ENCODE measurements at regions not wholly inside any gene's neighbourhood (a gene's known extent, or its start where the extent isn't known, plus 50 kb on each side); places are given as distances from the start of the nearest gene placed in this dataset.

DNA sequence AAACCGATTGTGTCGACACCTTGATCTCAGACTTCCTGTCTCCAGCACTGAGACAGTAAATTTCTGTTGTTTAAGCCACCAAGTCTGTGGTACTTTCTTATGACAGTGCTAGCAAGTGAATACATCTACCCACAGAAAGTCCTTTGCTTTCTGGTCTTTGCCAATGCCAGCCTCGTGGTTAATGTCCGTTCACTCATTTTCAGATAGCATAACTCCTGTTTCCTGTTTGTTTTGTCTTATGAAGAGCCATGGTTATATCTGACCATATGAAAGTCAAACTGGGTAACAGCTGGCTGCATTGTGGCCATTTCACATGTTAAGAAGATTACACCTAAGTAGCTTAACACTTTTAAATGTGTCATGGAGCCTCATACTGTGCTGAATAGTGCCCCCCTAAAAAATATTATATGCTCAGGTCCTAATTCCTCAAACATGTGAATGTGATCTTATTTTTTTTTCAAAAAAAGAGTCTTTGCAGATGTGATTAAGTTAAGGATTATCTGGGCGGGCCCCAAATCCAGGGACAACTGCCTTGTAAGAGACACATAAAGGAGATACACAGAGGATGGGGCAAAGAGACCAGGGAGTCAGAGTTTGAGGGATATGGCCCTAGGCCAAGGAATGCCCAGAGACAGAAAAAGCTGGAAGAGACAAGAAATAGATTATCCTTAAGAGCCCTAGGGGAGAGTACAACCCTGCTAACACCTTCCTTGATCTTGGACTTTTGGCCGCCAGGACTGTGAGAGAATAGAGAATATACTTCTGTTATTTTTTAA lies 118.0 kb downstream of the KCNE4 start:
- no peak overlapping the region for H3K27ac ChIP-seq
- TF ChIP-seq, protein P1, sequence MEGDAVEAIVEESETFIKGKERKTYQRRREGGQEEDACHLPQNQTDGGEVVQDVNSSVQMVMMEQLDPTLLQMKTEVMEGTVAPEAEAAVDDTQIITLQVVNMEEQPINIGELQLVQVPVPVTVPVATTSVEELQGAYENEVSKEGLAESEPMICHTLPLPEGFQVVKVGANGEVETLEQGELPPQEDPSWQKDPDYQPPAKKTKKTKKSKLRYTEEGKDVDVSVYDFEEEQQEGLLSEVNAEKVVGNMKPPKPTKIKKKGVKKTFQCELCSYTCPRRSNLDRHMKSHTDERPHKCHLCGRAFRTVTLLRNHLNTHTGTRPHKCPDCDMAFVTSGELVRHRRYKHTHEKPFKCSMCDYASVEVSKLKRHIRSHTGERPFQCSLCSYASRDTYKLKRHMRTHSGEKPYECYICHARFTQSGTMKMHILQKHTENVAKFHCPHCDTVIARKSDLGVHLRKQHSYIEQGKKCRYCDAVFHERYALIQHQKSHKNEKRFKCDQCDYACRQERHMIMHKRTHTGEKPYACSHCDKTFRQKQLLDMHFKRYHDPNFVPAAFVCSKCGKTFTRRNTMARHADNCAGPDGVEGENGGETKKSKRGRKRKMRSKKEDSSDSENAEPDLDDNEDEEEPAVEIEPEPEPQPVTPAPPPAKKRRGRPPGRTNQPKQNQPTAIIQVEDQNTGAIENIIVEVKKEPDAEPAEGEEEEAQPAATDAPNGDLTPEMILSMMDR (IDR thresholded peaks at IDR 0.05) = no peak
- TF ChIP-seq POLR2AphosphoS5 (IDR thresholded peaks at IDR 0.05) = no peak
- TF ChIP-seq POLR2A (IDR thresholded peaks at IDR 0.05) = no peak
- no peak for TF ChIP-seq EP300 (IDR thresholded peaks at IDR 0.05)
- H3K4me1 ChIP-seq = no peaks in the 10 kb centered on the region
- no peaks in the 10 kb centered on the region for H3K9me3 ChIP-seq
- H3K36me3 ChIP-seq = no peaks in the 10 kb centered on the region
- no peak overlapping the region for H3K4me3 ChIP-seq
- WGBS, 2 donors (ENCODE audit: low coverage in 1 of 2) = 47 to 63% methylated on average over 5 to 6 of the region's 6 CpGs
- no peaks in the 10 kb centered on the region for H3K27me3 ChIP-seq
- no peak for ATAC-seq

- Histone ChIP-seq H3K4me1 (no peaks in the 10 kb centered on the region), H3K27ac (no peak overlapping the region), H3K27me3 (no peaks in the 10 kb centered on the region), H3K36me3 (no peaks in the 10 kb centered on the region), H3K9me3 (no peaks in the 10 kb centered on the region), H3K4me3 (no peak overlapping the region)
- no peak for ATAC-seq
- TF ChIP-seq, protein P1 (IDR thresholded peaks at IDR 0.05) = no peak
- TF ChIP-seq POLR2A (IDR thresholded peaks at IDR 0.05) (no peak), EP300 (IDR thresholded peaks at IDR 0.05) (no peak), POLR2AphosphoS5 (IDR thresholded peaks at IDR 0.05) (no peak)
- WGBS, 2 donors (ENCODE audit: low coverage in 1 of 2) = 73% methylated on average over 2 of the region's 2 CpGs; no CpG with 5 or more reads in 1 of the 2 donors
Observed at GRCh38 chr2:223176970-223177369, 125.0 kb downstream of the KCNE4 start.

DNA sequence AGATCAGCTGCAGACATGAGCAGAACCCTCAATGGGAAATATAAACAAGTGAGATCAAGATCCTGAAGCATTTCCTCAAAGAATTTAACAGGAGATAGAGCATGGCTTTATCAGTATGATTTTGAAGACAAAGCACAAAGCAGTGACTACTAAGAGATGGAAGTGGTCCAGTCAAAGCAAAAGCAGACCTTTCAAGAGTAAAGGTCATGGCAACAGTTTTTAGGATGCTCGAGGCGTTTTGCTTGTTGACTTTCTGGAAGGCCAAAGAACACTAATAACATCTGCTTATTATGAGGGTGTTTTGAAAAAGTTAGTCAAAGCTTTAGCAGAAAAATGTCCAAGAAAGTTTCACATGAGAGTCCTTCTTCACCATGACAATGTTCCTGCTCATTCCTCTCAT lies 128.5 kb downstream of the KCNE4 start:
- no peak for TF ChIP-seq POLR2AphosphoS5 (IDR thresholded peaks at IDR 0.05)
- TF ChIP-seq EP300 (IDR thresholded peaks at IDR 0.05) = no peak
- TF ChIP-seq, protein P1 (IDR thresholded peaks at IDR 0.05) = no peak
- no peak for TF ChIP-seq POLR2A (IDR thresholded peaks at IDR 0.05)
- H3K27ac ChIP-seq = no peak overlapping the region
- no peak overlapping the region for H3K4me3 ChIP-seq
- H3K4me1 ChIP-seq = no peaks in the 10 kb centered on the region
- 42 to 80% methylated on average over 2 of the region's 2 CpGs for WGBS, 2 donors (ENCODE audit: low coverage in 1 of 2)
- no peaks in the 10 kb centered on the region for H3K9me3 ChIP-seq
- ATAC-seq = no peak
- no peaks in the 10 kb centered on the region for H3K36me3 ChIP-seq
- no peaks in the 10 kb centered on the region for H3K27me3 ChIP-seq

GRCh38 chr2:223181561-223181960 lies 129.6 kb downstream of the KCNE4 start:
- 61 to 100% methylated on average over 1 of the region's 1 CpG for WGBS, 2 donors (ENCODE audit: low coverage in 1 of 2)
- H3K36me3 ChIP-seq = no peaks in the 10 kb centered on the region
- no peaks in the 10 kb centered on the region for H3K9me3 ChIP-seq
- ATAC-seq = no peak
- TF ChIP-seq POLR2A (IDR thresholded peaks at IDR 0.05) (no peak), EP300 (IDR thresholded peaks at IDR 0.05) (no peak), POLR2AphosphoS5 (IDR thresholded peaks at IDR 0.05) (no peak)
- TF ChIP-seq, protein P1 (IDR thresholded peaks at IDR 0.05) = no peak
- H3K4me1 ChIP-seq = no peaks in the 10 kb centered on the region
- no peak overlapping the region for H3K4me3 ChIP-seq
- no peaks in the 10 kb centered on the region for H3K27me3 ChIP-seq
- no peak overlapping the region for H3K27ac ChIP-seq

GRCh38 chr2:223182356-223182755 lies 130.4 kb downstream of the KCNE4 start:
- TF ChIP-seq, protein P1 (IDR thresholded peaks at IDR 0.05) = no peak
- TF ChIP-seq POLR2A (IDR thresholded peaks at IDR 0.05) (no peak), POLR2AphosphoS5 (IDR thresholded peaks at IDR 0.05) (no peak), EP300 (IDR thresholded peaks at IDR 0.05) (no peak)
- H3K4me1 ChIP-seq = no peaks in the 10 kb centered on the region
- H3K36me3 ChIP-seq = no peaks in the 10 kb centered on the region
- WGBS, 2 donors (ENCODE audit: low coverage in 1 of 2) = 57 to 70% methylated on average over 2 of the region's 2 CpGs
- ATAC-seq = no peak
- H3K27ac ChIP-seq = no peak overlapping the region
- no peaks in the 10 kb centered on the region for H3K27me3 ChIP-seq
- H3K4me3 ChIP-seq = no peak overlapping the region
- H3K9me3 ChIP-seq = no peaks in the 10 kb centered on the region
